ENCODE measurements at regions not wholly inside any gene's neighbourhood (a gene's known extent, or its start where the extent isn't known, plus 50 kb on each side); places are given as distances from the start of the nearest gene placed in this dataset.
A peak's percentile ranks its signal among the peaks of the same experiment; 100 is the strongest.

- TF ChIP-seq CTCF (IDR thresholded peaks at IDR 0.05) (peak in 8 of 12 donors; percentile 5 to 51 (median 28)), POLR2A (IDR thresholded peaks at IDR 0.05) (peak; percentile 39 to 79)
Measured at GRCh38 chr9:129460323-129461261, 160.3 kb downstream of the C9orf50 start.

All from heart left ventricle (tissue), 13 donors.